GM23338 (cell line): ENCODE measurements at regions not wholly inside any gene's neighbourhood (a gene's known extent, or its start where the extent isn't known, plus 50 kb on each side); places are given as distances from the start of the nearest gene placed in this dataset.

Experiments
- ATAC-seq: fragments of 200-7000 bp; cut with Tn5 transposase; 3 replicates; pipeline ENCODE4 v1.9.1; 2020
- DNase-seq: peaks from one replicate; pipeline ENCODE4 v3.0.0-alpha.2; 2015; ENCODE audit warnings: low spot score
- H2AFZ ChIP-seq: fragments of 200-600 bp; sonication (generic); 2 replicates; pipeline ENCODE4 v1.8.0; 2016; ENCODE audit warnings: antibody characterized with exemption, mild to moderate bottlenecking, moderate library complexity
- H3F3A ChIP-seq: fragments of 200-600 bp; sonication (generic); replicated peaks from 2 replicates; pipeline ENCODE4 v1.8.0; 2017; ENCODE audit warnings: antibody characterized with exemption, mixed run types, low read depth
- H3K27ac ChIP-seq: fragments of 200-600 bp; sonication (generic); 2 replicates; pipeline ENCODE4 v1.6.1; 2016; ENCODE audit warnings: low read depth
- H3K27me3 ChIP-seq: fragments of 200-600 bp; sonication (generic); 2 replicates; pipeline ENCODE4 v1.8.0; 2016; ENCODE audit warnings: mild to moderate bottlenecking, mixed run types, moderate library complexity; ENCODE audit not compliant: insufficient read depth
- H3K36me3 ChIP-seq: fragments of 200-600 bp; sonication (generic); 2 replicates; pipeline ENCODE4 v1.8.0; 2016; ENCODE audit warnings: mild to moderate bottlenecking; ENCODE audit not compliant: insufficient read depth
- H3K4me1 ChIP-seq: fragments of 200-600 bp; sonication (generic); 2 replicates; pipeline ENCODE4 v1.8.0; 2016; ENCODE audit warnings: mild to moderate bottlenecking, moderate library complexity; ENCODE audit not compliant: insufficient read depth
- H3K4me2 ChIP-seq: fragments of 200-600 bp; sonication (generic); 2 replicates; pipeline ENCODE4 v1.7.1; 2017; ENCODE audit warnings: mixed run types
- H3K4me3 ChIP-seq: fragments of 200-600 bp; sonication (generic); 2 replicates; pipeline ENCODE4 v1.6.1; 2016; ENCODE audit warnings: mixed run types
- H3K79me2 ChIP-seq: fragments of 200-600 bp; sonication (generic); replicated peaks from 2 replicates; pipeline ENCODE4 v1.8.0; 2017; ENCODE audit warnings: mild to moderate bottlenecking; ENCODE audit not compliant: insufficient read depth
- H3K9me2 ChIP-seq: fragments of 200-600 bp; sonication (generic); 2 replicates; pipeline ENCODE4 v1.8.0; 2017; ENCODE audit not compliant: insufficient read depth
- H4K20me1 ChIP-seq: fragments of 200-600 bp; sonication (generic); replicated peaks from 2 replicates; pipeline ENCODE4 v1.8.0; 2017; ENCODE audit warnings: mild to moderate bottlenecking; ENCODE audit not compliant: insufficient read depth
- H3K27ac Mint-ChIP-seq: 2 replicates; pipeline ENCODE4 v1.8.0; 2020; ENCODE audit warnings: inconsistent platforms, mild to moderate bottlenecking, moderate library complexity, mixed read lengths
- H3K27me3 Mint-ChIP-seq: 3 replicates; pipeline ENCODE4 v1.8.0; 2022; ENCODE audit warnings: low read depth, mild to moderate bottlenecking, moderate library complexity, mixed read lengths, inconsistent platforms; ENCODE audit not compliant: insufficient read depth, poor library complexity
- H3K36me3 Mint-ChIP-seq: 3 replicates; pipeline ENCODE4 v1.8.0; 2021; ENCODE audit warnings: low read depth, mild to moderate bottlenecking, inconsistent platforms, moderate library complexity, mixed read lengths
- H3K4me1 Mint-ChIP-seq: 3 replicates; pipeline ENCODE4 v1.8.0; 2020; ENCODE audit warnings: mild to moderate bottlenecking, inconsistent platforms, mixed read lengths
- H3K4me3 Mint-ChIP-seq: 3 replicates; pipeline ENCODE4 v1.8.0; 2021; ENCODE audit warnings: moderate library complexity, mild to moderate bottlenecking, inconsistent platforms, mixed read lengths
- H3K9me3 Mint-ChIP-seq: 3 replicates; pipeline ENCODE4 v1.8.0; 2020; ENCODE audit warnings: moderate library complexity, mild to moderate bottlenecking, inconsistent platforms, mixed read lengths
- CREB1 ChIP-seq: fragments of 250-450 bp; sonication (Bioruptor Pico); IDR thresholded peaks from 2 replicates; pipeline ENCODE4 v1.5.0; 2020; ENCODE audit warnings: low read depth, mild to moderate bottlenecking, moderate library complexity
- EZH2 ChIP-seq: fragments of 200-600 bp; sonication (generic); IDR thresholded peaks from one replicate; pipeline ENCODE4 v1.8.0; 2017; ENCODE audit warnings: antibody characterized with exemption, mild to moderate bottlenecking, low read depth; ENCODE audit not compliant: unreplicated experiment
- EZH2phosphoT487 ChIP-seq: fragments of 200-600 bp; sonication (generic); IDR thresholded peaks from one replicate; pipeline ENCODE4 v1.8.1; 2018; ENCODE audit warnings: antibody characterized with exemption; ENCODE audit not compliant: unreplicated experiment
- JUNB ChIP-seq: IDR thresholded peaks from one replicate; pipeline ENCODE4 v1.6.1; 2016; ENCODE audit warnings: antibody characterized with exemption; ENCODE audit not compliant: unreplicated experiment
- POLR2AphosphoS5 ChIP-seq: IDR thresholded peaks from 2 replicates; pipeline ENCODE4 v1.6.1; 2016; ENCODE audit warnings: antibody characterized with exemption, low read depth
- STAT1 ChIP-seq: IDR thresholded peaks from one replicate; pipeline ENCODE4 v1.6.1; 2016; ENCODE audit warnings: antibody characterized with exemption; ENCODE audit not compliant: unreplicated experiment
- ZNF114 ChIP-seq: fragments of 250-450 bp; sonication (Bioruptor Pico); IDR thresholded peaks from 2 replicates; pipeline ENCODE4 v1.5.0; 2020; ENCODE audit warnings: mild to moderate bottlenecking, moderate library complexity
- ZNF331 ChIP-seq: fragments of 250-450 bp; sonication (Bioruptor Pico); IDR thresholded peaks from 2 replicates; pipeline ENCODE4 v1.5.0; 2020; ENCODE audit warnings: low read depth, mild to moderate bottlenecking, moderate library complexity
- TF ChIP-seq, protein P1 (sequence below), 2 experiments: fragments of 200-600 bp in 1 of 2; sonication (generic) in 1 of 2; conservative IDR thresholded peaks; 2 replicates each; pipeline versions ENCODE4 v1.5.1 to v1.6.1; 2016 to 2017; ENCODE audit warnings: antibody characterized with exemption in 2 of 2, low read depth in 2 of 2, mild to moderate bottlenecking in 2 of 2, moderate library complexity in 1 of 2
- TF ChIP-seq, protein P2 (sequence below): IDR thresholded peaks from 2 replicates; pipeline ENCODE4 v1.6.1; 2016; ENCODE audit warnings: antibody characterized with exemption
- TF ChIP-seq, protein P3 (sequence below): IDR thresholded peaks from one replicate; pipeline ENCODE4 v1.6.1; 2018; ENCODE audit warnings: antibody characterized with exemption; ENCODE audit not compliant: unreplicated experiment

DNA sequence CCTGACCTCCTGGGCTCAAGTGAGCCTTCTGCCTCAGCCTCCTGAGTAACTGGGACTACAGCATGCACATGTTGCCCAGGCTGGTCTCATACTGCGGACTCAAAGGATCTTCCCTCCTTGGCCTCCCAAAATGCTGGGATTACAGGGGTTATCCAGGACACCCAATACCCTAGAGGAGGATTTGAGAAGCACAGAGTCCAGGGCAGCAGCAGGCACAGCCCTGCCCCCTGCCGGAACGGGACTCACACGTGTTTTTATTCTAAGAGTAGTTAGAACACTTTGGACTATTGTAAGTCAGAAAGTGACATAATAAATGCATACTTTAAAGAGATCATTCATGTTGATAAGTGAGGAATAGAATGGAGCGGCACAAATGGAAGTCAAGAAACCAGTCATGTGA is 80.2 kb downstream of the C6orf118 start:
- no peaks in the 10 kb centered on the region; the same call in 2 of the 3 replicates for H3K36me3 Mint-ChIP-seq
- no peaks in the 10 kb centered on the region for H4K20me1 ChIP-seq
- no peak overlapping the region for H3K27ac Mint-ChIP-seq
- H3K4me1 Mint-ChIP-seq = no peaks in the 10 kb centered on the region
- ATAC-seq (no peak), DNase-seq (peak; percentile 23)
- H3K27me3 ChIP-seq = no peaks in the 10 kb centered on the region
- no peaks in the 10 kb centered on the region for H3K79me2 ChIP-seq
- no peak overlapping the region for H3K4me3 ChIP-seq
- no peaks in the 10 kb centered on the region for H3K36me3 ChIP-seq
- 0 out of 2 replicates have a peak, but pooled peaks cover 7% of the 10 kb centered on the region for H3K9me2 ChIP-seq
- no peak for TF ChIP-seq POLR2AphosphoS5
- TF ChIP-seq, protein P1, sequence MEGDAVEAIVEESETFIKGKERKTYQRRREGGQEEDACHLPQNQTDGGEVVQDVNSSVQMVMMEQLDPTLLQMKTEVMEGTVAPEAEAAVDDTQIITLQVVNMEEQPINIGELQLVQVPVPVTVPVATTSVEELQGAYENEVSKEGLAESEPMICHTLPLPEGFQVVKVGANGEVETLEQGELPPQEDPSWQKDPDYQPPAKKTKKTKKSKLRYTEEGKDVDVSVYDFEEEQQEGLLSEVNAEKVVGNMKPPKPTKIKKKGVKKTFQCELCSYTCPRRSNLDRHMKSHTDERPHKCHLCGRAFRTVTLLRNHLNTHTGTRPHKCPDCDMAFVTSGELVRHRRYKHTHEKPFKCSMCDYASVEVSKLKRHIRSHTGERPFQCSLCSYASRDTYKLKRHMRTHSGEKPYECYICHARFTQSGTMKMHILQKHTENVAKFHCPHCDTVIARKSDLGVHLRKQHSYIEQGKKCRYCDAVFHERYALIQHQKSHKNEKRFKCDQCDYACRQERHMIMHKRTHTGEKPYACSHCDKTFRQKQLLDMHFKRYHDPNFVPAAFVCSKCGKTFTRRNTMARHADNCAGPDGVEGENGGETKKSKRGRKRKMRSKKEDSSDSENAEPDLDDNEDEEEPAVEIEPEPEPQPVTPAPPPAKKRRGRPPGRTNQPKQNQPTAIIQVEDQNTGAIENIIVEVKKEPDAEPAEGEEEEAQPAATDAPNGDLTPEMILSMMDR (conservative IDR thresholded peaks at IDR 0.05; ENCODE audit: low read depth in 2 of 2) = peak; percentile 17 to 24; a peak in 2 of 4 replicates
- H3K9me3 Mint-ChIP-seq = peaks cover 11% of the 10 kb centered on the region
- H3K4me2 ChIP-seq = no peak overlapping the region
- H3K4me3 Mint-ChIP-seq = no peak overlapping the region
- peaks cover 5% of the 10 kb centered on the region for H3K27me3 Mint-ChIP-seq
- H3F3A ChIP-seq = no peaks in the 10 kb centered on the region
- no peak overlapping the region for H3K27ac ChIP-seq
- no peak overlapping the region for H2AFZ ChIP-seq
- H3K4me1 ChIP-seq = no peaks in the 10 kb centered on the region

DNA sequence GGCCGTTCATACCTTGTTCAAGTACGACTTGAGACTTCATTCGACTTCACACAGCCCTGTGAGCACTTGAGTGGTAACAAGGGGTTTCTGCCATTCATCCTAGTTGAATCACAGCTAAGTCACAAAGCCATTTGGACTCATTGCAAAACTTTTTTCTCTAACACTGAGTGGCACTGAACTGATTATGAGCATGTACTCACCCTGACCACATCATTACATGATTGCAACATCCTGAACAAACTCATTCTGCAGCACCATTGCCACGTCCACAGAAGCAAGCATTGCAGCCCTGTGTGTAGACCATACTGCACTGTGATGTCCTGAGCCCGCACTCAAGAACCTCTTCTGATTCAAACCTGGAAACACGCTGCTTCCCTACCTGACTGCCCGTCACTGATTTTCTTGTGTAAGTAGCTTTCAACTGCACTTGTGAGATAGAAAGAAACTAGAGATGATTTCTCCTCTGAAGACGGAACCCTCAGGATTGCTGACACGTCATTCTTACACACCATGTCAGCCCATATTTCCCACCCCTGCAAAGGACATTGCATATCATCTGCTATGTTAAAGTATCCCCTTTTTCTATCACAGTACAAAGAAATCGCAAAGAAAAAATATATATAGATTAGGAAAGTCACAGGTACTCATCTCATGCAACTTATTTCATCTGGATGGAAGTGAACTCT is 81.6 kb downstream of the C6orf118 start:
- no peak overlapping the region for H3K27ac Mint-ChIP-seq
- Histone ChIP-seq H3K36me3 (no peaks in the 10 kb centered on the region), H3K27ac (no peak overlapping the region), H2AFZ (no peak overlapping the region), H3K9me2 (0 out of 2 replicates have a peak, but pooled peaks cover 7% of the 10 kb centered on the region), H4K20me1 (no peaks in the 10 kb centered on the region), H3K4me1 (no peaks in the 10 kb centered on the region), H3K79me2 (no peaks in the 10 kb centered on the region), H3F3A (no peaks in the 10 kb centered on the region), H3K4me3 (no peak overlapping the region), H3K27me3 (no peaks in the 10 kb centered on the region), H3K4me2 (no peak overlapping the region)
- H3K4me3 Mint-ChIP-seq = no peak overlapping the region
- peaks cover 6% of the 10 kb centered on the region; the same call in 2 of the 3 replicates for H3K9me3 Mint-ChIP-seq
- H3K36me3 Mint-ChIP-seq = no peaks in the 10 kb centered on the region; the same call in 2 of the 3 replicates
- H3K4me1 Mint-ChIP-seq = no peaks in the 10 kb centered on the region
- H3K27me3 Mint-ChIP-seq = peaks cover 5% of the 10 kb centered on the region
- DNase-seq = no peak
- no peak for ATAC-seq
- TF ChIP-seq, protein P2, sequence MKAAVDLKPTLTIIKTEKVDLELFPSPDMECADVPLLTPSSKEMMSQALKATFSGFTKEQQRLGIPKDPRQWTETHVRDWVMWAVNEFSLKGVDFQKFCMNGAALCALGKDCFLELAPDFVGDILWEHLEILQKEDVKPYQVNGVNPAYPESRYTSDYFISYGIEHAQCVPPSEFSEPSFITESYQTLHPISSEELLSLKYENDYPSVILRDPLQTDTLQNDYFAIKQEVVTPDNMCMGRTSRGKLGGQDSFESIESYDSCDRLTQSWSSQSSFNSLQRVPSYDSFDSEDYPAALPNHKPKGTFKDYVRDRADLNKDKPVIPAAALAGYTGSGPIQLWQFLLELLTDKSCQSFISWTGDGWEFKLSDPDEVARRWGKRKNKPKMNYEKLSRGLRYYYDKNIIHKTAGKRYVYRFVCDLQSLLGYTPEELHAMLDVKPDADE = no peak
- TF ChIP-seq ZNF114 (no peak), CREB1 (CRISPR knock-in tag) (no peak), ZNF331 (no peak), JUNB (no peak), EZH2phosphoT487 (no peak), STAT1 (no peak), EZH2 (no peak)
- TF ChIP-seq, protein P3, sequence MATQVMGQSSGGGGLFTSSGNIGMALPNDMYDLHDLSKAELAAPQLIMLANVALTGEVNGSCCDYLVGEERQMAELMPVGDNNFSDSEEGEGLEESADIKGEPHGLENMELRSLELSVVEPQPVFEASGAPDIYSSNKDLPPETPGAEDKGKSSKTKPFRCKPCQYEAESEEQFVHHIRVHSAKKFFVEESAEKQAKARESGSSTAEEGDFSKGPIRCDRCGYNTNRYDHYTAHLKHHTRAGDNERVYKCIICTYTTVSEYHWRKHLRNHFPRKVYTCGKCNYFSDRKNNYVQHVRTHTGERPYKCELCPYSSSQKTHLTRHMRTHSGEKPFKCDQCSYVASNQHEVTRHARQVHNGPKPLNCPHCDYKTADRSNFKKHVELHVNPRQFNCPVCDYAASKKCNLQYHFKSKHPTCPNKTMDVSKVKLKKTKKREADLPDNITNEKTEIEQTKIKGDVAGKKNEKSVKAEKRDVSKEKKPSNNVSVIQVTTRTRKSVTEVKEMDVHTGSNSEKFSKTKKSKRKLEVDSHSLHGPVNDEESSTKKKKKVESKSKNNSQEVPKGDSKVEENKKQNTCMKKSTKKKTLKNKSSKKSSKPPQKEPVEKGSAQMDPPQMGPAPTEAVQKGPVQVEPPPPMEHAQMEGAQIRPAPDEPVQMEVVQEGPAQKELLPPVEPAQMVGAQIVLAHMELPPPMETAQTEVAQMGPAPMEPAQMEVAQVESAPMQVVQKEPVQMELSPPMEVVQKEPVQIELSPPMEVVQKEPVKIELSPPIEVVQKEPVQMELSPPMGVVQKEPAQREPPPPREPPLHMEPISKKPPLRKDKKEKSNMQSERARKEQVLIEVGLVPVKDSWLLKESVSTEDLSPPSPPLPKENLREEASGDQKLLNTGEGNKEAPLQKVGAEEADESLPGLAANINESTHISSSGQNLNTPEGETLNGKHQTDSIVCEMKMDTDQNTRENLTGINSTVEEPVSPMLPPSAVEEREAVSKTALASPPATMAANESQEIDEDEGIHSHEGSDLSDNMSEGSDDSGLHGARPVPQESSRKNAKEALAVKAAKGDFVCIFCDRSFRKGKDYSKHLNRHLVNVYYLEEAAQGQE = no peak
- TF ChIP-seq, protein P1 (conservative IDR thresholded peaks at IDR 0.05; ENCODE audit: low read depth in 2 of 2) = no peak
